Neural progenitor cell (in vitro differentiated cells): ENCODE measurements at regions not wholly inside any gene's neighbourhood (a gene's known extent, or its start where the extent isn't known, plus 50 kb on each side); places are given as distances from the start of the nearest gene placed in this dataset.

Experiments
- CTCF ChIP-seq: fragments of 200-600 bp; sonication (generic); IDR thresholded peaks from 2 replicates; pipeline ENCODE4 v1.5.1; 2017; ENCODE audit warnings: antibody characterized with exemption, mild to moderate bottlenecking
- EZH2 ChIP-seq: fragments of 200-600 bp; sonication (generic); IDR thresholded peaks from 2 replicates; pipeline ENCODE4 v1.6.1; 2017; ENCODE audit warnings: antibody characterized with exemption, mild to moderate bottlenecking, moderate library complexity
- EZH2phosphoT487 ChIP-seq: fragments of 200-600 bp; sonication (generic); IDR thresholded peaks from 2 replicates; pipeline ENCODE4 v1.6.1; 2017; ENCODE audit warnings: antibody characterized with exemption

GRCh38 chr2:234178330-234179030, 128.0 kb downstream of the SPP2 start:
- TF ChIP-seq CTCF = no peak
- no peak for TF ChIP-seq EZH2phosphoT487
- no peak for TF ChIP-seq EZH2
